ENCODE measurements at regions not wholly inside any gene's neighbourhood (a gene's known extent, or its start where the extent isn't known, plus 50 kb on each side); places are given as distances from the start of the nearest gene placed in this dataset.

- Histone ChIP-seq H3K14ac (ENCODE audit: low read length) (no peak overlapping the region), H2BK12ac (ENCODE audit: low read length) (no peak overlapping the region), H3K4me2 (ENCODE audit: low read length) (no peak overlapping the region), H3K79me2 (ENCODE audit: control insufficient read depth, insufficient read depth, low read length, poor library complexity) (no peaks in the 10 kb centered on the region), H3K4me3 (ENCODE audit: low read depth, low read length) (no peak overlapping the region), H3K23ac (ENCODE audit: low read length) (no peak overlapping the region), H2BK120ac (ENCODE audit: insufficient read depth, low read length, poor library complexity) (no peak overlapping the region), H3K4me1 (ENCODE audit: control insufficient read depth in 1 of 2, insufficient read depth in 2 of 2, low read length in 2 of 2) (no peaks in the 10 kb centered on the region), H4K8ac (ENCODE audit: low read depth, low read length) (no peak overlapping the region), H4K91ac (ENCODE audit: low read depth, low read length) (no peak overlapping the region), H3K4ac (ENCODE audit: low read depth, low read length) (no peak overlapping the region), H4K12ac (ENCODE audit: low read depth, low read length) (no peak overlapping the region), H3K36me3 (ENCODE audit: control insufficient read depth in 1 of 2, insufficient read depth in 2 of 2, low read length in 2 of 2) (no peaks in the 10 kb centered on the region), H2AFZ (ENCODE audit: insufficient read depth, low read length, poor library complexity) (no peak overlapping the region), H3K9me3 (ENCODE audit: insufficient read depth, low read depth, low read length) (no peaks in the 10 kb centered on the region), H3K27me3 (ENCODE audit: insufficient read depth, low read length) (no peaks in the 10 kb centered on the region), H3K79me1 (ENCODE audit: low read length) (no peaks in the 10 kb centered on the region), H3K9ac (ENCODE audit: low read length) (no peak overlapping the region), H3K18ac (ENCODE audit: low read length) (no peak overlapping the region), H2BK5ac (ENCODE audit: low read depth, low read length, poor library complexity) (no peak overlapping the region), H3K27ac (ENCODE audit: low read depth, low read length) (no peak overlapping the region), H2AK5ac (ENCODE audit: low read length) (no peak overlapping the region)
- DNase-seq: no peak
- no CpG with 5 or more reads among the region's 3 CpGs for WGBS (ENCODE audit: extremely low coverage, insufficient coverage, insufficient read length)
Observed at GRCh38 chr13:39909634-39910033, 254.2 kb downstream of the COG6 start.

GRCh38 chr13:39910041-39910440 lies 254.6 kb downstream of the COG6 start:
- Histone ChIP-seq H3K79me2 (ENCODE audit: control insufficient read depth, insufficient read depth, low read length, poor library complexity) (no peaks in the 10 kb centered on the region), H3K9me3 (ENCODE audit: insufficient read depth, low read depth, low read length) (no peaks in the 10 kb centered on the region), H2BK5ac (ENCODE audit: low read depth, low read length, poor library complexity) (no peak overlapping the region), H3K27ac (ENCODE audit: low read depth, low read length) (no peak overlapping the region), H3K27me3 (ENCODE audit: insufficient read depth, low read length) (no peaks in the 10 kb centered on the region), H4K91ac (ENCODE audit: low read depth, low read length) (no peak overlapping the region), H3K14ac (ENCODE audit: low read length) (no peak overlapping the region), H4K8ac (ENCODE audit: low read depth, low read length) (no peak overlapping the region), H3K4me2 (ENCODE audit: low read length) (no peak overlapping the region), H3K18ac (ENCODE audit: low read length) (no peak overlapping the region), H2BK120ac (ENCODE audit: insufficient read depth, low read length, poor library complexity) (no peak overlapping the region), H2AFZ (ENCODE audit: insufficient read depth, low read length, poor library complexity) (no peak overlapping the region), H3K36me3 (ENCODE audit: control insufficient read depth in 1 of 2, insufficient read depth in 2 of 2, low read length in 2 of 2) (no peaks in the 10 kb centered on the region), H3K79me1 (ENCODE audit: low read length) (no peaks in the 10 kb centered on the region), H2AK5ac (ENCODE audit: low read length) (no peak overlapping the region), H3K4me1 (ENCODE audit: control insufficient read depth in 1 of 2, insufficient read depth in 2 of 2, low read length in 2 of 2) (no peaks in the 10 kb centered on the region), H3K4ac (ENCODE audit: low read depth, low read length) (no peak overlapping the region), H3K9ac (ENCODE audit: low read length) (no peak overlapping the region), H4K12ac (ENCODE audit: low read depth, low read length) (no peak overlapping the region), H3K4me3 (ENCODE audit: low read depth, low read length) (no peak overlapping the region), H2BK12ac (ENCODE audit: low read length) (no peak overlapping the region), H3K23ac (ENCODE audit: low read length) (no peak overlapping the region)
- peak; percentile 38 to 65 for DNase-seq
- no CpG with 5 or more reads among the region's 1 CpG for WGBS (ENCODE audit: extremely low coverage, insufficient coverage, insufficient read length)

- Histone ChIP-seq H3K27ac (ENCODE audit: low read depth, low read length) (no peak overlapping the region), H3K79me2 (ENCODE audit: control insufficient read depth, insufficient read depth, low read length, poor library complexity) (no peaks in the 10 kb centered on the region), H4K12ac (ENCODE audit: low read depth, low read length) (no peak overlapping the region), H2BK120ac (ENCODE audit: insufficient read depth, low read length, poor library complexity) (no peak overlapping the region), H3K27me3 (ENCODE audit: insufficient read depth, low read length) (no peaks in the 10 kb centered on the region), H3K79me1 (ENCODE audit: low read length) (no peaks in the 10 kb centered on the region), H3K23ac (ENCODE audit: low read length) (no peak overlapping the region), H3K4me2 (ENCODE audit: low read length) (no peak overlapping the region), H3K14ac (ENCODE audit: low read length) (no peak overlapping the region), H2AK5ac (ENCODE audit: low read length) (no peak overlapping the region), H3K4ac (ENCODE audit: low read depth, low read length) (no peak overlapping the region), H3K9me3 (ENCODE audit: insufficient read depth, low read depth, low read length) (no peaks in the 10 kb centered on the region), H3K4me1 (ENCODE audit: control insufficient read depth in 1 of 2, insufficient read depth in 2 of 2, low read length in 2 of 2) (no peaks in the 10 kb centered on the region), H2AFZ (ENCODE audit: insufficient read depth, low read length, poor library complexity) (no peak overlapping the region), H3K36me3 (ENCODE audit: control insufficient read depth in 1 of 2, insufficient read depth in 2 of 2, low read length in 2 of 2) (no peaks in the 10 kb centered on the region), H4K91ac (ENCODE audit: low read depth, low read length) (no peak overlapping the region), H4K8ac (ENCODE audit: low read depth, low read length) (no peak overlapping the region), H3K4me3 (ENCODE audit: low read depth, low read length) (no peak overlapping the region), H2BK12ac (ENCODE audit: low read length) (no peak overlapping the region), H2BK5ac (ENCODE audit: low read depth, low read length, poor library complexity) (no peak overlapping the region), H3K18ac (ENCODE audit: low read length) (no peak overlapping the region), H3K9ac (ENCODE audit: low read length) (no peak overlapping the region)
- no peak for DNase-seq
Observed at GRCh38 chr13:39910833-39911232, 255.4 kb downstream of the COG6 start.

DNA sequence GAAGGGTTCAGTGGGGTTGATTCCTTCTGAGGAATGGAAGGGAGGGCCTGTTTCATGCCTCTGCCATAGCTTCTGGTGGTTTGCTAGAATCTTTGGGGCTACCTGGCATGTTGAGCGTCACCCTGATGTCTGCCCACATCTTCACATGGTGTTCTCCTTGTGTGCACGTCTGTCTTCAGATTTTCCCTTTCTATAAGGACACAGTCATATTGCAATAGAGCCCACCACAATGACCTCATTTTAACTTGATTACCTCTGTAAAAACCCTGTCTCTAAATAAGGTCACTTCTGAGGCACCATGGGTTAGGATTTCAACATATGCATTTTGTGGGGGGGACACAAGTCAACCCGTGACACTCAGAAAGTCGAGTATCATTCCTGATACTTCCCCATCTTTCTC lies 257.9 kb downstream of the COG6 start:
- WGBS (ENCODE audit: extremely low coverage, insufficient coverage, insufficient read length): no CpG with 5 or more reads among the region's 4 CpGs
- no peak overlapping the region for H2AK5ac ChIP-seq (ENCODE audit: low read length)
- H3K4me2 ChIP-seq (ENCODE audit: low read length): no peak overlapping the region
- no peak overlapping the region for H2BK12ac ChIP-seq (ENCODE audit: low read length)
- H3K4me1 ChIP-seq (ENCODE audit: control insufficient read depth in 1 of 2, insufficient read depth in 2 of 2, low read length in 2 of 2): no peaks in the 10 kb centered on the region
- H3K79me2 ChIP-seq (ENCODE audit: control insufficient read depth, insufficient read depth, low read length, poor library complexity): no peaks in the 10 kb centered on the region
- H3K27me3 ChIP-seq (ENCODE audit: insufficient read depth, low read length): no peaks in the 10 kb centered on the region
- no peak for DNase-seq
- H4K8ac ChIP-seq (ENCODE audit: low read depth, low read length): no peak overlapping the region
- no peak overlapping the region for H2BK120ac ChIP-seq (ENCODE audit: insufficient read depth, low read length, poor library complexity)
- no peak overlapping the region for H3K18ac ChIP-seq (ENCODE audit: low read length)
- no peak overlapping the region for H3K27ac ChIP-seq (ENCODE audit: low read depth, low read length)
- H3K9me3 ChIP-seq (ENCODE audit: insufficient read depth, low read depth, low read length): no peaks in the 10 kb centered on the region
- no peak overlapping the region for H2AFZ ChIP-seq (ENCODE audit: insufficient read depth, low read length, poor library complexity)
- no peaks in the 10 kb centered on the region for H3K36me3 ChIP-seq (ENCODE audit: control insufficient read depth in 1 of 2, insufficient read depth in 2 of 2, low read length in 2 of 2)
- H4K91ac ChIP-seq (ENCODE audit: low read depth, low read length): no peak overlapping the region
- no peak overlapping the region for H3K9ac ChIP-seq (ENCODE audit: low read length)
- no peak overlapping the region for H3K23ac ChIP-seq (ENCODE audit: low read length)
- H4K12ac ChIP-seq (ENCODE audit: low read depth, low read length): no peak overlapping the region
- H2BK5ac ChIP-seq (ENCODE audit: low read depth, low read length, poor library complexity): no peak overlapping the region
- H3K79me1 ChIP-seq (ENCODE audit: low read length): no peaks in the 10 kb centered on the region
- H3K4ac ChIP-seq (ENCODE audit: low read depth, low read length): no peak overlapping the region
- H3K4me3 ChIP-seq (ENCODE audit: low read depth, low read length): no peak overlapping the region
- H3K14ac ChIP-seq (ENCODE audit: low read length): no peak overlapping the region

Measured in trophoblast cell (in vitro differentiated cells and primary cell).